Chondrocyte (in vitro differentiated cells): ENCODE measurements at regions not wholly inside any gene's neighbourhood (a gene's known extent, or its start where the extent isn't known, plus 50 kb on each side); places are given as distances from the start of the nearest gene placed in this dataset.

Experiments
- DNase-seq: peaks from one replicate; pipeline ENCODE4 v3.0.0; 2021; ENCODE audit warnings: mixed read lengths, low spot score
- H3K27ac Mint-ChIP-seq: one replicate; pipeline ENCODE4 v1.8.0; 2021; ENCODE audit warnings: mild to moderate bottlenecking, moderate library complexity, mixed read lengths; ENCODE audit not compliant: unreplicated experiment
- H3K27me3 Mint-ChIP-seq: 2 replicates; pipeline ENCODE4 v1.8.0; 2021; ENCODE audit warnings: low read depth, mixed read lengths
- H3K36me3 Mint-ChIP-seq: 2 replicates; pipeline ENCODE4 v1.8.0; 2021; ENCODE audit warnings: low read depth, mixed read lengths
- H3K4me1 Mint-ChIP-seq: 2 replicates; pipeline ENCODE4 v1.8.0; 2021; ENCODE audit warnings: low read depth, mild to moderate bottlenecking, mixed read lengths
- H3K4me3 Mint-ChIP-seq: one replicate; pipeline ENCODE4 v1.8.0; 2021; ENCODE audit warnings: mild to moderate bottlenecking, moderate library complexity, mixed read lengths; ENCODE audit not compliant: unreplicated experiment
- H3K9me3 Mint-ChIP-seq: 2 replicates; pipeline ENCODE4 v1.8.0; 2021; ENCODE audit warnings: low read depth, mixed read lengths
- TF ChIP-seq, protein P1 (sequence below): fragments of 200-600 bp; sonication (generic); IDR thresholded peaks from 2 replicates; pipeline ENCODE4 v1.5.0; 2021; ENCODE audit warnings: antibody characterized with exemption, mild to moderate bottlenecking, moderate library complexity

DNA sequence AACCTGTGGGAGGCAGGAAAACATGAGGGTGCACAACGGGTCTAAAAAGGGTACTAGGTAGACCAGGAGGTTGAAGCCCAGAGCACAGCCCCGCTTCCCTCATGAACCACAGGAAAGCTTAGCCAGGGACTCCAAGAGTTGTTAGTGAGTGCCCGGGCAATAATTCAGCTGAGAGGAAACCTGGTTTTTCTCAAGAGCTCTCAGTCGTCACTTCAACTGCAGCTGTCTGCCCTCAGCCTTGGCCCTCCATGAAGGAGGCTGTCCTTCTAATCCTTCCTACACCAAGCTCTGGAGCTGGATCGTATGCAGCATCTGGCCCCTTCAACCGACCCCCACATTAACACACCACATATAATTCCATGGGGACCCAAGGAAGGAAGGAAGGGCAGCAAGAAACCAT is 77.0 kb upstream of the BACE2 start:
- DNase-seq, result no peak
- no peaks in the 10 kb centered on the region for H3K36me3 Mint-ChIP-seq
- TF ChIP-seq, protein P1, sequence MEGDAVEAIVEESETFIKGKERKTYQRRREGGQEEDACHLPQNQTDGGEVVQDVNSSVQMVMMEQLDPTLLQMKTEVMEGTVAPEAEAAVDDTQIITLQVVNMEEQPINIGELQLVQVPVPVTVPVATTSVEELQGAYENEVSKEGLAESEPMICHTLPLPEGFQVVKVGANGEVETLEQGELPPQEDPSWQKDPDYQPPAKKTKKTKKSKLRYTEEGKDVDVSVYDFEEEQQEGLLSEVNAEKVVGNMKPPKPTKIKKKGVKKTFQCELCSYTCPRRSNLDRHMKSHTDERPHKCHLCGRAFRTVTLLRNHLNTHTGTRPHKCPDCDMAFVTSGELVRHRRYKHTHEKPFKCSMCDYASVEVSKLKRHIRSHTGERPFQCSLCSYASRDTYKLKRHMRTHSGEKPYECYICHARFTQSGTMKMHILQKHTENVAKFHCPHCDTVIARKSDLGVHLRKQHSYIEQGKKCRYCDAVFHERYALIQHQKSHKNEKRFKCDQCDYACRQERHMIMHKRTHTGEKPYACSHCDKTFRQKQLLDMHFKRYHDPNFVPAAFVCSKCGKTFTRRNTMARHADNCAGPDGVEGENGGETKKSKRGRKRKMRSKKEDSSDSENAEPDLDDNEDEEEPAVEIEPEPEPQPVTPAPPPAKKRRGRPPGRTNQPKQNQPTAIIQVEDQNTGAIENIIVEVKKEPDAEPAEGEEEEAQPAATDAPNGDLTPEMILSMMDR, result no peak
- H3K4me1 Mint-ChIP-seq, result peaks cover 7% of the 10 kb centered on the region
- H3K27me3 Mint-ChIP-seq, result peaks cover 7% of the 10 kb centered on the region
- no peak overlapping the region for H3K4me3 Mint-ChIP-seq
- no peaks in the 10 kb centered on the region for H3K9me3 Mint-ChIP-seq
- H3K27ac Mint-ChIP-seq, result no peak overlapping the region

DNA sequence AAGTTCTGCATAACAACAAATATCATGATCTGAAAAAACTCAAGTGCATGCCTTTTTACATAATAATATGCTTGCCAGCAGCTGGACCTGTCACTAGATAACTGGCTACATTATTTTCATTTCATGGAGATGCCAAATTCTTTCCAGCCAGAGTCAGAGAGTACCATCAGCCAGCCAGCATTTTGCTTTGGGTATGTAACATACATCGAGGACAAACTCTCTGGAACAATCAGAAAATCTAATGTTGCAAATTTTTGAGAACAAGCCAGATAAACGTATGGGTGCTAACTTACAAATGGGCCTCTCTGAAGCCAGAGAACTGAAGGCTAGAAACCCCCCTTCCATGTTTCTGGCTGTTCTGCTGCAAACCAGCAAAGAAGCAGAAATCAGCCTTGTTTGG is 76.3 kb upstream of the BACE2 start:
- Mint-ChIP-seq H3K36me3 (no peaks in the 10 kb centered on the region), H3K9me3 (no peaks in the 10 kb centered on the region), H3K4me3 (no peak overlapping the region), H3K27ac (no peak overlapping the region), H3K27me3 (peaks cover 2% of the 10 kb centered on the region), H3K4me1 (peaks cover 7% of the 10 kb centered on the region)
- TF ChIP-seq, protein P1, result no peak
- no peak for DNase-seq

DNA sequence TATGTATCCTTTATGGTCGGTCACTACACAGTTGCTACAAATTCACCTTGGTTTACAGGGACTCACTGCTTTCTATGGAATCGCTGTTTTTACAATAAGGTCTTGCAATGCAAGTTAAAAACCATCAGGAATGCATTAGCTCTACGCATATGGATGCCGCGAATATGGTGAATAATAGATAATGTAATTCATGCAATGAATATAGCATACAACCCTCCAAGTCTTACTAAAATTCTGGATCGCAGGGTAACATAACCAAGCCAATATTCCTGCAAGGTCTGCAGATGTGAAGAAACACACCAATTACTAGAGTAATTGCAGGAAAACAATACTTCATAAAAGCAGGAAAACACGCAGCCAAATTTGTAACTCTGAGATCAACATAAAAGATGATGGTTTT is 75.6 kb upstream of the BACE2 start:
- Mint-ChIP-seq H3K36me3 (no peaks in the 10 kb centered on the region), H3K4me3 (no peak overlapping the region), H3K27ac (no peak overlapping the region), H3K4me1 (peaks cover 7% of the 10 kb centered on the region), H3K27me3 (no peaks in the 10 kb centered on the region), H3K9me3 (no peaks in the 10 kb centered on the region)
- TF ChIP-seq, protein P1, result no peak
- DNase-seq, result no peak

DNA sequence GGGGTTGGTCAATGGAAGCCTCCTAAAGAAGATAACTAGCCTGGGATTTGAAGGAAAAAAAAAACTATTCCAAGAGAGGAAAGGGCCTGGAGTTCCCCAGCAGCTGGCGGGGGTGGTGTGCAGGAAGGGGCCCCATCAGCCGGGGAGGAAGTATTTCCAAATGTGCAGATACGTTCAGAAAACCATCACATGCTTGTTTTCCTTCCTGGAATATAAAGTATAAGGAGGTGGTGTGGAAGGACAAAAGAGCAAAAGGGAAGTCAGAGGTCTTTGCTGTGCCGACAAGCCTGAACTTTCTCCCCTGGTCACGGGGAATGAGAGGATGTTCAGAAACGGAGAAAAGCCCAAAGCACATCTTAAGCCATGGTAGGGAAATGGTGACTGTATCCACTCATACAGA is 72.0 kb upstream of the BACE2 start:
- peaks cover 7% of the 10 kb centered on the region for H3K4me1 Mint-ChIP-seq
- DNase-seq, result no peak
- TF ChIP-seq, protein P1, result no peak
- H3K27ac Mint-ChIP-seq, result no peak overlapping the region
- no peaks in the 10 kb centered on the region for H3K27me3 Mint-ChIP-seq
- H3K36me3 Mint-ChIP-seq, result no peaks in the 10 kb centered on the region
- H3K9me3 Mint-ChIP-seq, result peaks cover 5% of the 10 kb centered on the region
- H3K4me3 Mint-ChIP-seq, result no peak overlapping the region

DNA sequence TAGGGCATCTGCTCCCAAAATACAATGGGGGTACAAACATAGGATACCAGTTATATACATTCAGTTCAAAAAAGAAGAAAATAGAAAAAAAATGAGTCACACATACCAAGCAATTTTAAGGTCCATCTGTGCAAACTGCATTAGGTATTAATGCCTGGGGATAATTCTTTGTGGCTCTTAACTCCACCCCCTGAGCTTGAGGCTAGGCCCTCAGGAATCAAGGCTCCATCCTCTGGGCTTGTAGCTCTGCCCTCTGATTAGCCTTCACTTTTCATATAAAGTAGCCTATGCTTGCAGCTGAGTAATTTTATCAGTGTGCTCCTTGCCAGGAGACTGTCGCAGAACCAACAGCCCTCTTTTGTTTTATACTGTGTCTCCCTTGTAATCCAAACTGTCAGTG is 69.9 kb upstream of the BACE2 start:
- no peak overlapping the region for H3K27ac Mint-ChIP-seq
- peaks cover 5% of the 10 kb centered on the region for H3K9me3 Mint-ChIP-seq
- DNase-seq, result no peak
- TF ChIP-seq, protein P1, result no peak
- no peaks in the 10 kb centered on the region for H3K4me1 Mint-ChIP-seq
- peaks cover 4% of the 10 kb centered on the region for H3K27me3 Mint-ChIP-seq
- H3K36me3 Mint-ChIP-seq, result no peaks in the 10 kb centered on the region
- no peak overlapping the region for H3K4me3 Mint-ChIP-seq
